Caco-2 (cell line): ENCODE measurements at regions not wholly inside any gene's neighbourhood (a gene's known extent, or its start where the extent isn't known, plus 50 kb on each side); places are given as distances from the start of the nearest gene placed in this dataset.

ENCODE experiments used
- BruUV-seq: library from RNA; stranded (reverse); fragments of 400-500 nt; replicated peaks from 2 replicates; lab custom pipeline; 2021; lab: Mats Ljungman, UMichigan
- CTCF ChIA-PET: fragments of 300-600 bp; sonication (Branson Sonifier 250); formaldehyde crosslinking; loops from one replicate; lab custom pipeline; 2022; ENCODE audit warnings: antibody characterized with exemption; lab: Charles Lee
- POLR2A ChIA-PET: fragments of 300-600 bp; sonication (Branson Sonifier 250); formaldehyde crosslinking; loops from one replicate; lab custom pipeline; 2022; ENCODE audit warnings: antibody characterized with exemption; lab: Charles Lee
- DNase-seq, 2 experiments: peaks; one replicate each; pipeline versions ENCODE4 v3.0.0 to v3.0.0-alpha.2; 2020 to 2022
- H3K27me3 ChIP-seq: replicated peaks from 2 replicates; pipeline ENCODE4 v1.6.0; 2011; ENCODE audit warnings: low read length; ENCODE audit not compliant: control insufficient read depth, insufficient read depth
- H3K36me3 ChIP-seq: 2 replicates; pipeline ENCODE4 v1.5.1; 2011; ENCODE audit warnings: low read length; ENCODE audit not compliant: control insufficient read depth, insufficient read depth
- H3K4me1 ChIP-seq: fragments of 250-450 bp; sonication (Bioruptor Pico); 2 replicates; pipeline ENCODE4 v1.5.1; 2020; ENCODE audit warnings: mild to moderate bottlenecking
- H3K4me3 ChIP-seq: 2 replicates; pipeline ENCODE4 v1.5.1; 2011; ENCODE audit warnings: low read depth, mild to moderate bottlenecking, control low read depth, low read length
- H3K9me3 ChIP-seq: fragments of 250-450 bp; sonication (Bioruptor Pico); 2 replicates; pipeline ENCODE4 v1.5.1; 2020; ENCODE audit warnings: mild to moderate bottlenecking, moderate library complexity
- H3K27ac Mint-ChIP-seq: one replicate; pipeline ENCODE4 v1.8.0; 2022; ENCODE audit warnings: mixed read lengths; ENCODE audit not compliant: unreplicated experiment
- H3K27me3 Mint-ChIP-seq: one replicate; pipeline ENCODE4 v1.8.0; 2022; ENCODE audit warnings: mixed read lengths; ENCODE audit not compliant: insufficient read depth, unreplicated experiment
- H3K36me3 Mint-ChIP-seq: one replicate; pipeline ENCODE4 v1.8.0; 2022; ENCODE audit warnings: mild to moderate bottlenecking, mixed read lengths; ENCODE audit not compliant: insufficient read depth, unreplicated experiment
- H3K4me1 Mint-ChIP-seq: one replicate; pipeline ENCODE4 v1.8.0; 2022; ENCODE audit warnings: low read depth, mixed read lengths; ENCODE audit not compliant: unreplicated experiment
- H3K4me3 Mint-ChIP-seq: one replicate; pipeline ENCODE4 v1.8.0; 2022; ENCODE audit warnings: mild to moderate bottlenecking, moderate library complexity, mixed read lengths; ENCODE audit not compliant: unreplicated experiment
- H3K9me3 Mint-ChIP-seq: one replicate; pipeline ENCODE4 v1.8.0; 2022; ENCODE audit warnings: mixed read lengths; ENCODE audit not compliant: unreplicated experiment
- CTCF ChIP-seq, 2 experiments: fragments of 200-600 bp in 1 of 2; IDR thresholded peaks; 1 replicate in 1 of 2; 2 replicates in 1 of 2; pipeline versions ENCODE4 v1.5.1 to v1.8.0; 2011 to 2022; ENCODE audit warnings: antibody characterized with exemption in 1 of 2, control low read depth in 1 of 2, inconsistent platforms in 1 of 2, low read depth in 1 of 2, low read length in 1 of 2, mild to moderate bottlenecking in 1 of 2, moderate library complexity in 1 of 2; ENCODE audit not compliant: insufficient read depth in 1 of 2, severe bottlenecking in 1 of 2, unreplicated experiment in 1 of 2
- intact Hi-C: fragments of 100-400 bp; cut with micrococcal nuclease; formaldehyde crosslinking; loops from one replicate; pipeline ENCODE4 v1.10.0; 2022; ENCODE audit not compliant: unreplicated experiment

- BruUV-seq, result no TSS peak
- Mint-ChIP-seq H3K4me1 (peaks cover 17% of the 10 kb centered on the region), H3K4me3 (no peak overlapping the region), H3K27ac (no peak overlapping the region), H3K36me3 (no peaks in the 10 kb centered on the region), H3K27me3 (peaks cover 18% of the 10 kb centered on the region), H3K9me3 (no peaks in the 10 kb centered on the region)
- no peak for DNase-seq
- Histone ChIP-seq H3K9me3 (no peaks in the 10 kb centered on the region), H3K4me1 (peaks cover 8% of the 10 kb centered on the region; the same call in 1 of the 2 replicates), H3K36me3 (no peaks in the 10 kb centered on the region), H3K4me3 (no peak overlapping the region), H3K27me3 (no peaks in the 10 kb centered on the region; the same call in 1 of the 2 replicates)
- no peak for TF ChIP-seq CTCF (IDR thresholded peaks at IDR 0.05; ENCODE audit: insufficient read depth in 1 of 2, low read depth in 1 of 2, low read length in 1 of 2, severe bottlenecking in 1 of 2, unreplicated experiment in 1 of 2)
- ChIA-PET CTCF (no interaction called here), POLR2A (no interaction called here)
- intact Hi-C loops, result no loop called here
Observed at GRCh38 chr2:220081171-220081570, 453.7 kb downstream of the SLC4A3 start.

DNA sequence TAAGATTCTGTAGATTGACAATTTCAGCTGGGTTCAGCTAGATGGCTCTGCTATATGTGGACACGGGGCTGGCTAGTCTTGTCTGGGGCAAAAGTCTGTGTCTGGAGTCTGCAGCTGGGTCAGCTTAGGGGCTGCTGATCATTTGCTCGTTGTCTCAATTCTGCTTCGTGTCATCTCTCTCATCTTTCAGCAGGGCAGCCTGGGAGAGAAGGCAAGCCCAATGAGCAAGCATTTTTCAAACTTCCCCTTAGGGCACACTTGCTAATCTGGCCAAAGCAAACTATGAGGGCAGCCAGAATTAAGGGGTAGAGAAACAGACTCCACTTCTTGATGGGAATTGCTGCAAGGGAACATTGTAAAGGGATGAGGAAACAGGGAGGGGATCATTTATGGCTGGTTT lies 462.6 kb downstream of the SLC4A3 start:
- BruUV-seq, result no TSS peak
- POLR2A ChIA-PET, result no interaction called here

DNA sequence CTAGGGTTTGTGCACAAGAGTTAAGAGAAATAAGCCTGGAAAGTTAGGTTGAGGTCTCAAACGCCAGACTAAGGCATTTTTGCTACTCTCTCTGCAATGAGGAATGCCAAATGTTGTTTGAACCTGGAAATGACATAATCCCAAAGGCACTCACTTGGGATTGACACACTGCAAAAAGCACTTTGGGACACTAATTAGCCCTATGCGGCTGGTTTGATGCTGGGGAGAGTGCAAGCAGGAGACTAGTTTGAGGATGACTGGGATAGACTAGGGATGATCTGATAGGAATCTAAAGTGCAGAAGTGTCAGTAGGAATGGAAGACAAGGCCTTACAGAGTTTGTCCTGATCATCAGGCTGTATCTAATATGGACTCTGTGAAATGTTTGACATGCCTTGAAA lies 469.0 kb downstream of the SLC4A3 start:
- no peaks in the 10 kb centered on the region for H3K9me3 Mint-ChIP-seq
- TF ChIP-seq CTCF (IDR thresholded peaks at IDR 0.05; ENCODE audit: insufficient read depth in 1 of 2, low read depth in 1 of 2, low read length in 1 of 2, severe bottlenecking in 1 of 2, unreplicated experiment in 1 of 2), result no peak
- no peaks in the 10 kb centered on the region for H3K36me3 ChIP-seq
- BruUV-seq, result no TSS peak
- no peaks in the 10 kb centered on the region for H3K9me3 ChIP-seq
- CTCF ChIA-PET, result no interaction called here
- H3K4me1 Mint-ChIP-seq, result peaks cover 7% of the 10 kb centered on the region
- no peaks in the 10 kb centered on the region for H3K36me3 Mint-ChIP-seq
- H3K27ac Mint-ChIP-seq, result no peak overlapping the region
- H3K4me3 Mint-ChIP-seq, result no peak overlapping the region
- intact Hi-C loops, result no loop called here
- H3K4me1 ChIP-seq, result no peaks in the 10 kb centered on the region
- H3K4me3 ChIP-seq, result no peak overlapping the region
- no peaks in the 10 kb centered on the region for H3K27me3 ChIP-seq
- no peak for DNase-seq
- POLR2A ChIA-PET, result no interaction called here
- peaks cover 16% of the 10 kb centered on the region for H3K27me3 Mint-ChIP-seq

More for the DNA sequence above, 462.6 kb downstream of the SLC4A3 start:
- H3K9me3 ChIP-seq, result no peaks in the 10 kb centered on the region
- Mint-ChIP-seq H3K4me1 (no peaks in the 10 kb centered on the region), H3K9me3 (no peaks in the 10 kb centered on the region), H3K4me3 (no peak overlapping the region), H3K27ac (no peak overlapping the region), H3K36me3 (no peaks in the 10 kb centered on the region), H3K27me3 (peaks cover 10% of the 10 kb centered on the region)
- H3K27me3 ChIP-seq, result peaks cover 1% of the 10 kb centered on the region; the same call in 1 of the 2 replicates
- no peak for DNase-seq
- intact Hi-C loops, result no loop called here
- no peaks in the 10 kb centered on the region for H3K36me3 ChIP-seq
- CTCF ChIA-PET, result no interaction called here
- H3K4me3 ChIP-seq, result no peak overlapping the region
- no peak for TF ChIP-seq CTCF (IDR thresholded peaks at IDR 0.05; ENCODE audit: insufficient read depth in 1 of 2, low read depth in 1 of 2, low read length in 1 of 2, severe bottlenecking in 1 of 2, unreplicated experiment in 1 of 2)
- H3K4me1 ChIP-seq, result no peaks in the 10 kb centered on the region
